IMR-90 (cell line): ENCODE measurements at regions not wholly inside any gene's neighbourhood (a gene's known extent, or its start where the extent isn't known, plus 50 kb on each side); places are given as distances from the start of the nearest gene placed in this dataset.

ENCODE experiments used
- ATAC-seq: fragments of 200-7000 bp; cut with Tn5 transposase; 2 replicates; pipeline ENCODE4 v1.9.1; 2020; ENCODE audit warnings: low read depth, mild to moderate bottlenecking, moderate library complexity
- BruUV-seq: library from RNA; stranded (reverse); fragments of 400-500 nt; replicated peaks from 2 replicates; lab custom pipeline; 2021; lab: Mats Ljungman, UMichigan
- CTCF ChIA-PET: fragments of 300-600 bp; formaldehyde crosslinking; extraction: SDS; loops from one replicate; lab custom pipeline; 2021; ENCODE audit warnings: antibody characterized with exemption; lab: Yijun Ruan, JAX
- POLR2A ChIA-PET: fragments of 300-600 bp; sonication (Branson Sonifier 250); formaldehyde crosslinking; loops from one replicate; lab custom pipeline; 2022; ENCODE audit warnings: antibody characterized with exemption; ENCODE audit not compliant: unreplicated experiment; lab: Charles Lee
- DNase-seq: peaks from one replicate; pipeline ENCODE4 v3.0.0; 2013
- H2AFZ ChIP-seq: replicated peaks from 2 replicates; pipeline ENCODE3; 2013; ENCODE audit warnings: low read length, mild to moderate bottlenecking; ENCODE audit not compliant: poor library complexity
- H2AK5ac ChIP-seq: 2 replicates; pipeline ENCODE4 v1.6.1; 2013; ENCODE audit warnings: low read depth, low read length, inconsistent platforms
- H2AK9ac ChIP-seq: replicated peaks from 2 replicates; pipeline ENCODE3; 2013; ENCODE audit warnings: mild to moderate bottlenecking, low read depth, low read length, moderate library complexity; ENCODE audit not compliant: poor library complexity
- H2BK120ac ChIP-seq: 2 replicates; pipeline ENCODE4 v1.6.1; 2013; ENCODE audit warnings: low read depth, low read length, inconsistent platforms
- H2BK15ac ChIP-seq: 3 replicates; pipeline ENCODE4 v1.6.1; 2013; ENCODE audit warnings: low read depth, low read length, inconsistent platforms
- H2BK20ac ChIP-seq: 2 replicates; pipeline ENCODE4 v1.6.1; 2013; ENCODE audit warnings: low read depth, mild to moderate bottlenecking, inconsistent platforms, low read length, moderate library complexity
- H2BK5ac ChIP-seq: 2 replicates; pipeline ENCODE4 v1.6.1; 2013; ENCODE audit warnings: mild to moderate bottlenecking, low read depth, low read length, inconsistent platforms; ENCODE audit not compliant: poor library complexity, severe bottlenecking
- H3K14ac ChIP-seq: replicated peaks from 2 replicates; pipeline ENCODE4 v1.6.1; 2013; ENCODE audit warnings: low read depth, low read length, inconsistent platforms
- H3K18ac ChIP-seq: 2 replicates; pipeline ENCODE4 v1.6.1; 2013; ENCODE audit warnings: low read depth, low read length, control low read depth
- H3K23ac ChIP-seq: 2 replicates; pipeline ENCODE4 v1.6.1; 2013; ENCODE audit warnings: low read depth, low read length, inconsistent platforms
- H3K27ac ChIP-seq: 2 replicates; pipeline ENCODE4 v1.5.1; 2013; ENCODE audit warnings: mild to moderate bottlenecking, control low read depth, low read length; ENCODE audit not compliant: insufficient read depth
- H3K27me3 ChIP-seq: 2 replicates; pipeline ENCODE4 v1.6.1; 2013; ENCODE audit warnings: low read length; ENCODE audit not compliant: control insufficient read depth, insufficient read depth
- H3K36me3 ChIP-seq: 2 replicates; pipeline ENCODE4 v1.6.1; 2013; ENCODE audit warnings: low read length, mixed read lengths; ENCODE audit not compliant: control insufficient read depth, insufficient read depth
- H3K4ac ChIP-seq: 2 replicates; pipeline ENCODE4 v1.6.1; 2013; ENCODE audit warnings: low read depth, low read length, inconsistent platforms
- H3K4me1 ChIP-seq: 2 replicates; pipeline ENCODE4 v1.6.1; 2013; ENCODE audit warnings: low read length, mixed read lengths; ENCODE audit not compliant: control insufficient read depth, insufficient read depth
- H3K4me2 ChIP-seq: 2 replicates; pipeline ENCODE4 v1.6.1; 2013; ENCODE audit warnings: low read depth, mild to moderate bottlenecking, control low read depth, low read length, moderate library complexity
- H3K4me3 ChIP-seq: 2 replicates; pipeline ENCODE4 v1.5.1; 2013; ENCODE audit warnings: low read depth, mild to moderate bottlenecking, control low read depth, low read length, moderate library complexity; ENCODE audit not compliant: insufficient read depth
- H3K56ac ChIP-seq: 2 replicates; pipeline ENCODE4 v1.6.1; 2013; ENCODE audit warnings: low read length, inconsistent platforms; ENCODE audit not compliant: insufficient read depth; ENCODE audit errors: extremely low read depth
- H3K79me1 ChIP-seq, 2 experiments: 2 replicates each; pipeline ENCODE4 v1.6.1; 2013; ENCODE audit warnings: low read length in 2 of 2, inconsistent platforms in 1 of 2, low read depth in 1 of 2
- H3K9ac ChIP-seq: 2 replicates; pipeline ENCODE4 v1.6.1; 2013; ENCODE audit warnings: low read depth, low read length, control low read depth
- H3K9me1 ChIP-seq: 2 replicates; pipeline ENCODE4 v1.6.1; 2013; ENCODE audit warnings: low read length, inconsistent platforms; ENCODE audit not compliant: insufficient read depth
- H3K9me3 ChIP-seq: 2 replicates; pipeline ENCODE4 v1.6.1; 2013; ENCODE audit warnings: low read length; ENCODE audit not compliant: control insufficient read depth, insufficient read depth
- H4K20me1 ChIP-seq: 2 replicates; pipeline ENCODE4 v1.6.1; 2013; ENCODE audit warnings: low read length, inconsistent platforms; ENCODE audit not compliant: insufficient read depth
- H4K5ac ChIP-seq: 2 replicates; pipeline ENCODE4 v1.6.1; 2013; ENCODE audit warnings: mild to moderate bottlenecking, low read depth, low read length, control low read depth
- H4K8ac ChIP-seq, 2 experiments: 2 replicates each; pipeline ENCODE4 v1.6.1; 2013; ENCODE audit warnings: low read depth in 2 of 2, low read length in 2 of 2, control low read depth in 1 of 2, inconsistent platforms in 1 of 2
- H4K91ac ChIP-seq: 2 replicates; pipeline ENCODE4 v1.6.1; 2013; ENCODE audit warnings: low read depth, low read length, inconsistent platforms; ENCODE audit not compliant: insufficient read depth
- ELK1 ChIP-seq: fragments of 150-350 bp; IDR thresholded peaks from 2 replicates; pipeline ENCODE4 v1.6.1; 2016; ENCODE audit warnings: low read depth, mild to moderate bottlenecking, low read length, moderate library complexity, borderline replicate concordance
- FOS ChIP-seq: fragments of 150-350 bp; IDR thresholded peaks from 2 replicates; pipeline ENCODE4 v1.6.1; 2016; ENCODE audit warnings: low read depth, low read length
- MAFK ChIP-seq: IDR thresholded peaks from 2 replicates; pipeline ENCODE4 v1.6.1; 2012; ENCODE audit warnings: low read depth, low read length, improper control_type of control experiment
- NFE2L2 ChIP-seq: fragments of 150-350 bp; IDR thresholded peaks from 2 replicates; pipeline ENCODE4 v1.6.1; 2016; ENCODE audit warnings: low read depth, mild to moderate bottlenecking, low read length
- RFX5 ChIP-seq: IDR thresholded peaks from 2 replicates; pipeline ENCODE4 v1.8.0; 2012; ENCODE audit warnings: low read depth, mild to moderate bottlenecking, low read length, moderate library complexity
- SMC3 ChIP-seq: fragments of 150-350 bp; IDR thresholded peaks from 2 replicates; pipeline ENCODE4 v1.6.1; 2016; ENCODE audit warnings: low read depth, mild to moderate bottlenecking, antibody characterized with exemption, low read length, moderate library complexity
- WGBS, 2 experiments: methylation state at CpG; one replicate each; pipeline versions ENCODE4 v1.1.5 to v1.1.7; 2013; ENCODE audit warnings: missing lambda C conversion rate in 2 of 2; ENCODE audit not compliant: insufficient read length in 1 of 2; ENCODE audit errors: extremely low coverage in 2 of 2; 5-methylcytosine and 5-hydroxymethylcytosine counted together
- dilution Hi-C: fragments of 300-500 bp; cut with HindIII; formaldehyde crosslinking; loops from one replicate; pipeline ENCODE4 v1.14.3; 2018; ENCODE audit warnings: low sequenced_read_pairs; ENCODE audit not compliant: unreplicated experiment
- in situ Hi-C: fragments of 300-500 bp; cut with MboI; formaldehyde crosslinking; loops from 3 replicates; pipeline ENCODE4 v1.14.3; 2019; ENCODE audit warnings: low sequenced_read_pairs, inconsistent platforms, mixed read lengths
- intact Hi-C: fragments of 100-400 bp; cut with micrococcal nuclease; formaldehyde crosslinking; loops from 2 replicates; pipeline ENCODE4 v1.10.0; 2022

GRCh38 chr3:80213086-80213485, 445.3 kb upstream of the ROBO1 start:
- Histone ChIP-seq H3K14ac (no peak overlapping the region), H2AFZ (no peak overlapping the region), H2AK5ac (no peak overlapping the region), H2BK20ac (no peak overlapping the region), H3K27ac (no peak overlapping the region), H3K4me3 (no peak overlapping the region), H4K20me1 (no peaks in the 10 kb centered on the region), H3K4me1 (no peaks in the 10 kb centered on the region), H3K4me2 (no peak overlapping the region), H3K9me1 (no peaks in the 10 kb centered on the region), H3K18ac (no peak overlapping the region), H3K9me3 (peaks cover 2% of the 10 kb centered on the region; the same call in 1 of the 2 replicates), H3K36me3 (no peaks in the 10 kb centered on the region), H3K9ac (no peak overlapping the region), H2BK120ac (no peak overlapping the region), H2BK5ac (no peak overlapping the region), H3K56ac (no peak overlapping the region), H4K8ac (no peak overlapping the region), H2BK15ac (no peak overlapping the region), H2AK9ac (no peak overlapping the region), H4K5ac (no peak overlapping the region), H4K91ac (no peak overlapping the region), H3K4ac (no peak overlapping the region), H3K79me1 (no peaks in the 10 kb centered on the region), H3K27me3 (no peaks in the 10 kb centered on the region), H3K23ac (no peak overlapping the region)
- intact Hi-C loops (no loop called here), dilution Hi-C loops (no loop called here), in situ Hi-C loops (no loop called here)
- ATAC-seq (no peak), DNase-seq (no peak)
- BruUV-seq, result no TSS peak
- WGBS, 2 experiments, result no CpG with 5 or more reads among the region's 4 CpGs
- TF ChIP-seq NFE2L2 (no peak), FOS (no peak), ELK1 (no peak), SMC3 (no peak), MAFK (no peak), RFX5 (no peak)
- ChIA-PET CTCF (no interaction called here), POLR2A (no interaction called here)
